Hepatic stellate cell (primary cell): ENCODE measurements at regions not wholly inside any gene's neighbourhood (a gene's known extent, or its start where the extent isn't known, plus 50 kb on each side); places are given as distances from the start of the nearest gene placed in this dataset.
A peak's percentile ranks its signal among the peaks of the same experiment; 100 is the strongest.

ENCODE experiments used
- DNase-seq: peaks from one replicate; pipeline ENCODE4 v3.0.0; 2011; ENCODE audit warnings: low spot score

GRCh38 chrX:114332766-114333165 is 251.1 kb upstream of the HTR2C start:
- DNase-seq = no peak

GRCh38 chrX:114334473-114334982 is 249.4 kb upstream of the HTR2C start:
- no peak for DNase-seq

GRCh38 chrX:114338870-114339269 is 245.0 kb upstream of the HTR2C start:
- no peak for DNase-seq

GRCh38 chrX:114344756-114345349 is 239.0 kb upstream of the HTR2C start:
- DNase-seq = peak; percentile 6

GRCh38 chrX:114361076-114361725 is 222.7 kb upstream of the HTR2C start:
- no peak for DNase-seq

- DNase-seq = no peak
These were observed 220.5 kb upstream of the HTR2C start for GRCh38 chrX:114363346-114363745.

GRCh38 chrX:114365065-114365834 is 218.6 kb upstream of the HTR2C start:
- DNase-seq = no peak

- DNase-seq = no peak
These were observed 210.9 kb upstream of the HTR2C start for GRCh38 chrX:114372937-114373336.

GRCh38 chrX:114390251-114390796 is 193.6 kb upstream of the HTR2C start:
- DNase-seq = no peak
